Neural progenitor cell (in vitro differentiated cells): ENCODE measurements at regions not wholly inside any gene's neighbourhood (a gene's known extent, or its start where the extent isn't known, plus 50 kb on each side); places are given as distances from the start of the nearest gene placed in this dataset.

Source experiments
- EZH2 ChIP-seq: fragments of 200-600 bp; sonication (generic); IDR thresholded peaks from 2 replicates; pipeline ENCODE4 v1.6.1; 2017; ENCODE audit warnings: antibody characterized with exemption, mild to moderate bottlenecking, moderate library complexity
- TF ChIP-seq, protein P1 (sequence below): fragments of 200-600 bp; sonication (generic); IDR thresholded peaks from 2 replicates; pipeline ENCODE4 v1.5.1; 2017; ENCODE audit warnings: antibody characterized with exemption, mild to moderate bottlenecking

DNA sequence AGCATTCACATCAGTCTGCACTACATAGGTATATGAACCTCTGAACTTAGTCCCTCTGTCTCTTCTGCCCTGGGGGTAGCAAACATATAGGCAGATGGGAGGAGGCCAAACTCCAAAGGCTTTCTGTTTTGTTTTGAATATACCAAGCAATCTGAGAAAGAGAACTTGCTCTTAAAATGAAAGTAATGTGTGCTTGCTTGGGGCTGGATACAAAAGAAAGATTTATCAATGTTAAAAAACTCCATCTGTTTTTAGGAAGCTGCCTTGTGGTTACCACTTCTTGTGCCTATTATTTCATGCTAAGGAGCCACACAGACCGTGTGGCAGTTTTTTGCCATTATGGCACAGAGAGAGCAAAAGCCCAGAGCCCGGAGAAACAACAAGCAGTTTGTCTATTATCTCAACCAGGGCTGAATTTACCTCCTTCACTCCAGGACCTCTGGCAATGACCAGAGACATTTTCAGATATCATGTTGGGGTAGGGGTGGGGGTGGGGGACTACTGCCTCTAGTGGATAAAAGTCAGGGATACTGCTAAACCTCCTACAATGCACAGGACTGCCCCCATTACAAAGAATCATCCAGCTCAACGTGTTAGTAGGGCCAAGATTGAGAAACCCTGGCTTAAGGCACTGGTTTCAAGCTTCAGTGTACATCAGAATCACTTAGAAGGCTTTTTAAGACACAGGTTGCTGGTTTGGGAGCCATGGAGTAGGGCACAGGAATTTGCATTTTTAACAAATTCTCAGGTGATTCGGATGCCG, 124.2 kb downstream of the APIP start:
- no peak for TF ChIP-seq EZH2
- TF ChIP-seq, protein P1, sequence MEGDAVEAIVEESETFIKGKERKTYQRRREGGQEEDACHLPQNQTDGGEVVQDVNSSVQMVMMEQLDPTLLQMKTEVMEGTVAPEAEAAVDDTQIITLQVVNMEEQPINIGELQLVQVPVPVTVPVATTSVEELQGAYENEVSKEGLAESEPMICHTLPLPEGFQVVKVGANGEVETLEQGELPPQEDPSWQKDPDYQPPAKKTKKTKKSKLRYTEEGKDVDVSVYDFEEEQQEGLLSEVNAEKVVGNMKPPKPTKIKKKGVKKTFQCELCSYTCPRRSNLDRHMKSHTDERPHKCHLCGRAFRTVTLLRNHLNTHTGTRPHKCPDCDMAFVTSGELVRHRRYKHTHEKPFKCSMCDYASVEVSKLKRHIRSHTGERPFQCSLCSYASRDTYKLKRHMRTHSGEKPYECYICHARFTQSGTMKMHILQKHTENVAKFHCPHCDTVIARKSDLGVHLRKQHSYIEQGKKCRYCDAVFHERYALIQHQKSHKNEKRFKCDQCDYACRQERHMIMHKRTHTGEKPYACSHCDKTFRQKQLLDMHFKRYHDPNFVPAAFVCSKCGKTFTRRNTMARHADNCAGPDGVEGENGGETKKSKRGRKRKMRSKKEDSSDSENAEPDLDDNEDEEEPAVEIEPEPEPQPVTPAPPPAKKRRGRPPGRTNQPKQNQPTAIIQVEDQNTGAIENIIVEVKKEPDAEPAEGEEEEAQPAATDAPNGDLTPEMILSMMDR = peak; percentile 39
